HUES6 (cell line): ENCODE measurements at regions not wholly inside any gene's neighbourhood (a gene's known extent, or its start where the extent isn't known, plus 50 kb on each side); places are given as distances from the start of the nearest gene placed in this dataset.

ENCODE experiments used
- H3K27ac ChIP-seq: 2 replicates; pipeline ENCODE4 v1.7.0; 2013; ENCODE audit warnings: low read depth, mild to moderate bottlenecking, low read length, inconsistent platforms
- H3K27me3 ChIP-seq: 2 replicates; pipeline ENCODE4 v1.6.1; 2013; ENCODE audit warnings: low read length; ENCODE audit not compliant: control insufficient read depth, insufficient read depth
- H3K36me3 ChIP-seq: 2 replicates; pipeline ENCODE4 v1.6.1; 2013; ENCODE audit warnings: low read length; ENCODE audit not compliant: control insufficient read depth, insufficient read depth
- H3K4me1 ChIP-seq: 2 replicates; pipeline ENCODE4 v1.6.1; 2013; ENCODE audit warnings: low read length; ENCODE audit not compliant: control insufficient read depth, insufficient read depth
- H3K4me3 ChIP-seq: 2 replicates; pipeline ENCODE4 v1.5.1; 2013; ENCODE audit warnings: low read depth, low read length
- H3K9ac ChIP-seq: one replicate; pipeline ENCODE4 v1.6.1; 2013; ENCODE audit warnings: mild to moderate bottlenecking, low read length
- H3K9me3 ChIP-seq: 2 replicates; pipeline ENCODE4 v1.6.1; 2013; ENCODE audit warnings: low read depth, low read length; ENCODE audit not compliant: control insufficient read depth, insufficient read depth

DNA sequence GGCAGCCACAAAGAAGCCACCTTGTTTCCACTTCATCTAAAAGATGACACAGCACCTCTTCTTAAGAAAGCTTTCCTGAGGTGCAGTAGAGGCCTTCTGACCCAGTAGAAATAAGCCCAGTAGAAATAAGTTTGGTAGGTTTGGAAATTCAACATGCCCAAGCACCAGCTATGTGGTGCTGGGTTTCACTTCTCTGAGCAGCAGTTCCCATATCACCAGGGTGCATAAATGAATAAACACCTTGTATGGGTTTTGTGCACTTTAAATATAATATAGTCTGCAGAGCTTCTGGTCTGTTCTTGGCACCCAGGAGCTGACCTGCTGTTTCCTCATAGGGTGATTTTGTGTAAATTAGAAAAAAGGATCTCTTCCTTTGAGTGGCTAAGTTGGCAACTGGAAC lies 492.4 kb upstream of the SORCS1 start:
- H3K9me3 ChIP-seq: 0 out of 2 replicates have a peak, but pooled peaks cover 3% of the 10 kb centered on the region
- H3K9ac ChIP-seq: no peak overlapping the region
- no peaks in the 10 kb centered on the region for H3K36me3 ChIP-seq
- no peaks in the 10 kb centered on the region for H3K4me1 ChIP-seq
- no peak overlapping the region for H3K27ac ChIP-seq
- H3K27me3 ChIP-seq: no peaks in the 10 kb centered on the region
- H3K4me3 ChIP-seq: no peak overlapping the region

DNA sequence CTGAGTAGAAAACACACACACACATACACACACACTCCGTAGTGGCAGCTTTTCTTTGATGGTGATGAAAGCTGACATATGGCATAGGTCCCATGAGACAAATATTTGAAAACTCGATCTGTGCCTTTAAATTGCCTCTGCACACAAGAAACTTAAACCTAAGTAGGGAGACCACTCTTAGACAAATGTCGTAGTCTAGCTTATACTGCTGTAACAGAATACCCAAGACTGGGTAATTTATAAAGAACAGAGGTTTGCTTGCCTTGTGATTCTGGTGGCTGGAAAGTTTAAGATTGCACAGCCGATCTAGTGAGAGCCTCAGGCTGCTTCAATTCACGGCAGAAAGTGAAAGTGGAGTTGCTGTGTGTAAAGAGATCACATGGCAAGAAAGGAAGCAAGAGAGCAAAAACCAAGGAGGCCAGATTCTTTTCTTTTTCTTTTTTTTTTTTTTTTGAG lies 489.4 kb upstream of the SORCS1 start:
- no peaks in the 10 kb centered on the region for H3K36me3 ChIP-seq
- no peak overlapping the region for H3K4me3 ChIP-seq
- H3K4me1 ChIP-seq: no peaks in the 10 kb centered on the region
- H3K9ac ChIP-seq: no peak overlapping the region
- no peaks in the 10 kb centered on the region for H3K27me3 ChIP-seq
- no peak overlapping the region for H3K27ac ChIP-seq
- H3K9me3 ChIP-seq: no peaks in the 10 kb centered on the region

DNA sequence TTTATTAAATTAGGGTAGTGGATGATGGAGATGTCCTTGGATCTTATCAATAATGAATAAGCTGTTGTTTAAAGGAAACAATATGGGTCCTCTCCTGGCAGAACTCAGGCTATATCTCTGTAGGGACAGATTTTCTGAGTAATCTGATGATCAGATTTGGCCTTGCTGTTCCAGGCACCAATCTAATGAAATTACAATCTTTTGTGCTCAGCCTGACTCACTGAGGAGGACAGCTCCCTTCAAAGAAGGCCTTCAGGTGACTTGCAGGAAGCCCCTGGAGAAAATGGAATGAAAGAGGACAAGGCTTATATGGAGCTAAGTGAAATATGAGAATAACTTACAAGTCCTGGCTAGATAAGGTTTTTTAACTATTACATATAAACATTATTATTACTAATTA lies 486.4 kb upstream of the SORCS1 start:
- H3K4me3 ChIP-seq: no peak overlapping the region
- no peak overlapping the region for H3K9ac ChIP-seq
- H3K4me1 ChIP-seq: no peaks in the 10 kb centered on the region
- H3K27ac ChIP-seq: no peak overlapping the region
- H3K9me3 ChIP-seq: no peaks in the 10 kb centered on the region
- H3K27me3 ChIP-seq: no peaks in the 10 kb centered on the region
- no peaks in the 10 kb centered on the region for H3K36me3 ChIP-seq

DNA sequence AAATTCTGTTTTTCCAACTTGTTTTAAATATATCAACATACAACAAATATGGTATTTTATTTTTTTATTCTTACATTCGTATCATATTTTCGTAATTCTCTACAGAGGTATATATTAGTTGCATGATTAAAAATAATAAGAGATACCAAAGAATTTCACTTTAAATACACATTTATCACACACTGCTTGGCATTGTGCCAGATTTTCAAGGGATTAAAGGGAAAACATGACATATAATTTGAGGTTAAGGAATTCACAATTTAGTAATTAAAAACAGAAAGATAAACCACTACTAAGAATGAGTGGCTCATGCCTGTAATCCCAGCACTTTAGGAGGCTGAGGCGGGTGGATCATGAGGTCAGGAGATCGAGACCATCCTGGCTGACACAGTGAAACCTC lies 484.7 kb upstream of the SORCS1 start:
- no peaks in the 10 kb centered on the region for H3K36me3 ChIP-seq
- H3K9me3 ChIP-seq: no peaks in the 10 kb centered on the region
- no peak overlapping the region for H3K27ac ChIP-seq
- no peaks in the 10 kb centered on the region for H3K27me3 ChIP-seq
- H3K4me3 ChIP-seq: no peak overlapping the region
- H3K4me1 ChIP-seq: no peaks in the 10 kb centered on the region
- no peak overlapping the region for H3K9ac ChIP-seq

DNA sequence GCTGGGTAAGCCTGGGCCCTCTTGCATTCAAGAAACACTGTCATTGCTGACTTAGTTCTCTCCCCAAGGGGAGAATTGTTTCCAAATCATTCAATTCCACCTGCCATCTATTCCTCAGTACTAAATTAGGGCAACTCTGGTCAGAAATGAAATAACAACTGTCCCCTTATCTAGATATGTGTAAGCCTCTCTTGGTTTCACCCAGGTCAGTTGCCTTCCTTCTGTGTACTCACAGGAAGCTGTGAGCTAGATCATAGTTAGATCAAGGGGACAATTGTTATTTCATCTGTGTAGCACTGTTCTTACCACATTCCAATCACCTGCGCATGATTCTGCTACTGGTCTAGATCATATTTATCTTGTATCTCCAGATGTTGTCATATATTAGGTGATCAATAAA lies 483.0 kb upstream of the SORCS1 start:
- H3K4me1 ChIP-seq: no peaks in the 10 kb centered on the region
- H3K27me3 ChIP-seq: no peaks in the 10 kb centered on the region
- H3K9ac ChIP-seq: no peak overlapping the region
- no peaks in the 10 kb centered on the region for H3K9me3 ChIP-seq
- no peaks in the 10 kb centered on the region for H3K36me3 ChIP-seq
- H3K27ac ChIP-seq: no peak overlapping the region
- no peak overlapping the region for H3K4me3 ChIP-seq

DNA sequence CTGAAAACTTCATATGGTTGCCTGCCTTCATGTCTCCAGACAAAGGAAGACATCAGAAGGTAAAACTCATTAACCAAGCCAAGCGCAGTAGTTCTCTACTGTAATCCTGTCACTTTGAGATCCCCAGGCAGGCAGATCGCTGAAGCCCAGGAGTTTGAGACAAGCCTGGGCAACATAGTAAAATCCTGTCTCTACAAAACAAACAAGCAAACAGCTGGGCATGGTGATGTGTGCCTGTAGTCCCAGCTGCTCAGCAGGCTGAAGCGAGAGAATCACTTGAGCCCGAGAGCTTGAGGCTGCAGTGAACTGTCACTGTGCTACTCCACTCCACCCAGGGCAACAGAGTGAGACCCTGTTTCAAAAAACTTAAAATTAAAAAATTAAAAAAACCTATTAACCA lies 467.4 kb upstream of the SORCS1 start:
- Histone ChIP-seq H3K36me3 (no peaks in the 10 kb centered on the region), H3K27me3 (no peaks in the 10 kb centered on the region), H3K4me3 (no peak overlapping the region), H3K4me1 (no peaks in the 10 kb centered on the region), H3K27ac (no peak overlapping the region), H3K9me3 (no peaks in the 10 kb centered on the region), H3K9ac (no peak overlapping the region)

DNA sequence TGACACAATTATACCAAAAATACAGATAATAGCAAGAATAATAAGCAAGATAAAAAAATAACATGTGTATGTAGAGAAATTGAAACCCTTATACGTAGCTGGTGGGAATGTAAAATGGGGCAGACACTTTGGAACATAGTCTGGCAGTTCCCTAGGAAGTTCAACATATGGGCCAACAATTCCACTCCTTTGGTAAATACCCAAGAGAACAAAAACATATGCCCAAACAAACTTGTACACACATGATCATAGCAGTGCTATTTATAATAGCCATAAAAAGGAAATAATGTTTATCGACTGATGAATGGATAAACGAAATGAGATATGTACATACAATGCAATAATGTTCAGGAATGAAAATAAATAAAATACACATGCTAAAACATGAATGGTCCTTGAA lies 462.4 kb upstream of the SORCS1 start:
- H3K27ac ChIP-seq: no peak overlapping the region
- H3K27me3 ChIP-seq: no peaks in the 10 kb centered on the region
- H3K4me1 ChIP-seq: no peaks in the 10 kb centered on the region

DNA sequence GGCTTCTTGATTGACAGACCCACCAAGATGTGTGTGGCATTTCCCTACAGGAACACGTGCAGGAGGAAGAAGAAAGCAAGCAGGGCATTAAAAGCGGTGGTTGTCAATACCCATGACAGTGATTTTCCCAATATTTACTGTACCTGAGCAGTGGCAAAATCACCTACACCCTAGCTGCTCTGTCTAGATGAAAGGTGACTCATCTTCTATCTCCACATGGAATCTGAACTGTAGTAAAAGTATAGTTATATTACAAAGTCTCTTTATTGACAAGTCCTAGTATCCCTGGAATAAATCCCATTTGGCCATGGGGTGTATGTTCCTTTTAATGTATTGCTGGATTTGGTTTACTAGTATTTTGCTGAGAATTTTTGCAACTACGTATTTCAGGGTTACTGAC lies 458.8 kb upstream of the SORCS1 start:
- H3K9ac ChIP-seq: no peak overlapping the region
- H3K4me1 ChIP-seq: 0 out of 2 replicates have a peak, but pooled peaks cover 3% of the 10 kb centered on the region
- no peaks in the 10 kb centered on the region for H3K36me3 ChIP-seq
- H3K4me3 ChIP-seq: no peak overlapping the region
- H3K9me3 ChIP-seq: no peaks in the 10 kb centered on the region
- no peaks in the 10 kb centered on the region for H3K27me3 ChIP-seq
- H3K27ac ChIP-seq: no peak overlapping the region

More for the DNA sequence above, 462.4 kb upstream of the SORCS1 start:
- Histone ChIP-seq H3K9me3 (no peaks in the 10 kb centered on the region), H3K4me3 (no peak overlapping the region), H3K36me3 (no peaks in the 10 kb centered on the region), H3K9ac (no peak overlapping the region)

DNA sequence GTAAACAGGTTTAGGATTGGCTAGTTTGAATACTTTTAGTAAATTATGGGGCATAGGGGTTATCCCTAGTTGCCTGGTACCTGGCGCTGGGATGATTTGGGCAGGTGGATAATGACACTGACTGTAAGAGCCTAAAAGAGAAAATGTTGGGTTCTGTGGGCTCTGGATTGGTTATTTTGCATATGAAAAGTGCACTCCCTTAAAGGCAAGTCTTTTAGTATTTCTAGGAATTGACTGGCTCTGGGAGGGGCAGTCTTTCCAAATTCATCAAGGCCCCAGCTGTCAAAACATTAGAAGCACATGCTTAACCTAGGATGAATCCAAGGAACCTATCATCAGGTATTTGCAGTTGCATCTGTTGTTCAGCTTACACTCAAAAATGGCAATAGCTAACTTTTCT lies 454.6 kb upstream of the SORCS1 start:
- Histone ChIP-seq H3K36me3 (no peaks in the 10 kb centered on the region), H3K9ac (no peak overlapping the region), H3K4me3 (no peak overlapping the region), H3K9me3 (no peaks in the 10 kb centered on the region), H3K27ac (no peak overlapping the region), H3K27me3 (no peaks in the 10 kb centered on the region), H3K4me1 (0 out of 2 replicates have a peak, but pooled peaks cover 3% of the 10 kb centered on the region)

DNA sequence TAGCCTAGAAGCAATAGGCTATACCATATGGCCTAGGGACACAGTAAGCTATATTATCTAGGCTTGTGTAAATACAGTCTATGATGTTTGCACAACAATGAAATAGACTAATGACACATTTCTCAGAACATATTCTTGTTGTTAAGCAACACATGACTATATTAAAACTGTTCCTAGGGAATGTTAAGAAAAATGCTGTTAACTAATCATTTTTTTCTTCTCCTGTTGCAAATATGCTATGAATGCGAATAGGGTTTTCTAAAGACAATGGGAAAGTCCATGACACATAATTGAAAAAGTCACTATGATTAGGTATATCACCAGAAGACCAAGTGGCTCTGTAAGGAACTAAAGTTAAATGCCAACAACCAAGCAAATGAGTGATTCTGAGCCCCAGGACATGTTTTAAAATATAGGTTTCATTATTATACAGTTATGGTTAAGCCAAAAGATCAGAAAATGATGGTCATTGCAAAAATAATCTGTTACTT lies 454.0 kb upstream of the SORCS1 start:
- no peak overlapping the region for H3K9ac ChIP-seq
- no peak overlapping the region for H3K4me3 ChIP-seq
- H3K27me3 ChIP-seq: no peaks in the 10 kb centered on the region
- 0 out of 2 replicates have a peak, but pooled peaks cover 3% of the 10 kb centered on the region for H3K4me1 ChIP-seq
- H3K36me3 ChIP-seq: no peaks in the 10 kb centered on the region
- no peak overlapping the region for H3K27ac ChIP-seq
- no peaks in the 10 kb centered on the region for H3K9me3 ChIP-seq

DNA sequence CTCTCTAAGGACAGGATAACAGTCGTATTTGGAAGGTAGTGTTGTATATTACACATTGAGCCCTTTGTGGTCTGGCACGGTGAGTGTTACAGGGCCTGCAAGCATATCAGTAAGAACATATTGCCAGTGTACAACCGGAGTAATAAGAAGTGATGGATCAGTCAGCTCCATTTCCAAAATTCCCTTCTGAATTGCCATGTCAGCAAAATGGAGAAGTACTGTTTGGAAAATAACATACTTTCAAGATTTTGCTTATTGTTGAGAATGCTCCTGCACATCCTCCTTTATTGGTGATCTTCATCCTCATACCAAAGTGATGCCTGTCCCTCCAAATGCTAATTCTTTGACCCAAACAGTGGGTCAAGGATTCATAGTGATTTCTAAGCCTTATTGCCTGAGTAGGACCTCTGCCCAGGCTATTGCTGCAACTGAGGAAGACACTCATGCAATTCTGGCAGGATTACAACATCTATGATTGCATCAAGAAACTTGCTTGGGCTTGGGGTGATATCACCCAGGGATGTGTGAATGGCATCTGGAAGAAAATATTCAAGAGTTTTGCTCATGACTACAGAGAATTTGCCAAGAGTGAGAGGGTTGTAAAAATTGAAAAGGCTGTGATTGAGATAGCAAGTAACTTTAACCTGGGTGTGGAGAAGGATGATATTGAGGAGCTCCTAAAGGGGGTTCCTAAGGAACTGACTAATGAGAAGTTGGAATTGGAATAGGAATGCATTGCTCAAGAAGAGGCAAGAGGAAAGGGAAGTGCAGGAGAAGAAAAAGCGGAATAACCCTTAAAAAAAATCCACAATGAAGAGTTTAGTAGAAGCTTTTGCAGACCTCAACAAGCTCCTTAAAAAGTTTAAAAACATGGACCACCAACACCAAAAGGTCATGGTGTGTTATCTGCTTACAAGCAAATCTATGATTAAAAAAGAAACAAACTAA lies 452.2 kb upstream of the SORCS1 start:
- no peak overlapping the region for H3K9ac ChIP-seq
- H3K4me3 ChIP-seq: no peak overlapping the region
- no peak overlapping the region for H3K27ac ChIP-seq
- no peaks in the 10 kb centered on the region for H3K9me3 ChIP-seq
- H3K36me3 ChIP-seq: no peaks in the 10 kb centered on the region
- H3K27me3 ChIP-seq: no peaks in the 10 kb centered on the region
- 0 out of 2 replicates have a peak, but pooled peaks cover 3% of the 10 kb centered on the region for H3K4me1 ChIP-seq
